ENCODE measurements at regions not wholly inside any gene's neighbourhood (a gene's known extent, or its start where the extent isn't known, plus 50 kb on each side); places are given as distances from the start of the nearest gene placed in this dataset.

- no peaks in the 10 kb centered on the region for H3K36me3 ChIP-seq
- DNase-seq: no peak
- H3K4me1 ChIP-seq: no peaks in the 10 kb centered on the region
- no peak overlapping the region for H3K27ac ChIP-seq (replicated peaks)
- intact Hi-C loops (cut with micrococcal nuclease): no loop called here
- TF ChIP-seq, protein P1, sequence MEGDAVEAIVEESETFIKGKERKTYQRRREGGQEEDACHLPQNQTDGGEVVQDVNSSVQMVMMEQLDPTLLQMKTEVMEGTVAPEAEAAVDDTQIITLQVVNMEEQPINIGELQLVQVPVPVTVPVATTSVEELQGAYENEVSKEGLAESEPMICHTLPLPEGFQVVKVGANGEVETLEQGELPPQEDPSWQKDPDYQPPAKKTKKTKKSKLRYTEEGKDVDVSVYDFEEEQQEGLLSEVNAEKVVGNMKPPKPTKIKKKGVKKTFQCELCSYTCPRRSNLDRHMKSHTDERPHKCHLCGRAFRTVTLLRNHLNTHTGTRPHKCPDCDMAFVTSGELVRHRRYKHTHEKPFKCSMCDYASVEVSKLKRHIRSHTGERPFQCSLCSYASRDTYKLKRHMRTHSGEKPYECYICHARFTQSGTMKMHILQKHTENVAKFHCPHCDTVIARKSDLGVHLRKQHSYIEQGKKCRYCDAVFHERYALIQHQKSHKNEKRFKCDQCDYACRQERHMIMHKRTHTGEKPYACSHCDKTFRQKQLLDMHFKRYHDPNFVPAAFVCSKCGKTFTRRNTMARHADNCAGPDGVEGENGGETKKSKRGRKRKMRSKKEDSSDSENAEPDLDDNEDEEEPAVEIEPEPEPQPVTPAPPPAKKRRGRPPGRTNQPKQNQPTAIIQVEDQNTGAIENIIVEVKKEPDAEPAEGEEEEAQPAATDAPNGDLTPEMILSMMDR (IDR thresholded peaks at IDR 0.05; ENCODE audit: borderline replicate concordance): no peak
- no peaks in the 10 kb centered on the region for H3K27me3 ChIP-seq (ENCODE audit: low read depth)
- H3K9me3 ChIP-seq (replicated peaks): peaks cover 14% of the 10 kb centered on the region
- H3K4me3 ChIP-seq: no peak overlapping the region
These were observed 256.3 kb downstream of the OGFRL1 start for GRCh38 chr6:71544906-71545305.

GRCh38 chr6:71545905-71546304 is 257.3 kb downstream of the OGFRL1 start:
- no peaks in the 10 kb centered on the region for H3K27me3 ChIP-seq (ENCODE audit: low read depth)
- no peaks in the 10 kb centered on the region for H3K4me1 ChIP-seq
- H3K36me3 ChIP-seq: no peaks in the 10 kb centered on the region
- TF ChIP-seq, protein P1 (IDR thresholded peaks at IDR 0.05; ENCODE audit: borderline replicate concordance): no peak
- H3K9me3 ChIP-seq (replicated peaks): peaks cover 14% of the 10 kb centered on the region
- no peak overlapping the region for H3K4me3 ChIP-seq
- intact Hi-C loops (cut with micrococcal nuclease): no loop called here
- no peak overlapping the region for H3K27ac ChIP-seq (replicated peaks)
- no peak for DNase-seq

DNA sequence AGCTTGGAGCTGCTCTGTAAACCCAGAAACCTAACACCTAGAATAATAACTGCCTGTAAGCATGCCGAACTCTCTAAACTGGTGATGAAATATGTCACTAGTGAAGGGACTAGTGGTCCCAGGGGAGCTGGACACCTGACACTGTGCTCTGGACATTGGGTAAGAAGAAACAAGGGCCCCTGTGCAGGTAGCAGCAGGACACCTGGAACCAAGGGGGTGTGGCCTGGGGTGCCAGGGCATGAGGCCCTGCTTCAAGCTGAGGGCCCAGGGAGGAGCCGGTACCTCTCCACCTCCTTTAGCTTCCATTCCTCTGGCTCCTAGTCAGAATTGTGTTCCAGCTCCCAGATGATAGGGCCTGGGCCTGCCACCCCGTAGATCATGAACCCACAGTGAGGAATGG is 263.2 kb downstream of the OGFRL1 start:
- intact Hi-C loops (cut with micrococcal nuclease): no loop called here
- no peak overlapping the region for H3K27ac ChIP-seq (replicated peaks)
- peaks cover 38% of the 10 kb centered on the region for H3K9me3 ChIP-seq (replicated peaks)
- no peak overlapping the region for H3K4me3 ChIP-seq
- H3K36me3 ChIP-seq: no peaks in the 10 kb centered on the region
- no peaks in the 10 kb centered on the region for H3K27me3 ChIP-seq (ENCODE audit: low read depth)
- H3K4me1 ChIP-seq: no peaks in the 10 kb centered on the region
- TF ChIP-seq, protein P1 (IDR thresholded peaks at IDR 0.05; ENCODE audit: borderline replicate concordance): no peak
- no peak for DNase-seq

DNA sequence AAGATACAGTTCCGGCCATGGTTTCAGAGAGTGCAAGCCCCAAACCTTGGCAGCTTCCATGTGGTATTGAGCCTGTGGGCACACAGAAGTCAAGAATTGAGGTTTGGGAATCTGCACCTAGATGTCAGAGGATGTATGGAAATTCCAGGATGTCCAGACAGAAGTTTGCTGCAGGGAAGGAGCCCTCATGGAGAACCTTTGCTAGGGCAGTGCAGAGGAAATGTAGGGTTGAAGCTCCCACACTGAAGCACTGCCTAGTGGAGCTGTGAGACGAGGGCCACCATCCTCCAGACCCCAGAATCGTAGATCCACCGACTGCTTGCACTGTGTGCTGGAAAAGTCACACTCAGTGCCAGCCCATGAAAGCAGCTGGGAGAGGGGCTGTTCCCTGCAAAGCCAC is 267.5 kb downstream of the OGFRL1 start:
- H3K9me3 ChIP-seq (replicated peaks): peaks cover 64% of the 10 kb centered on the region
- TF ChIP-seq, protein P1 (IDR thresholded peaks at IDR 0.05; ENCODE audit: borderline replicate concordance): no peak
- intact Hi-C loops (cut with micrococcal nuclease): no loop called here

GRCh38 chr6:71558974-71559373 is 270.4 kb downstream of the OGFRL1 start:
- H3K36me3 ChIP-seq: no peaks in the 10 kb centered on the region
- H3K27me3 ChIP-seq (ENCODE audit: low read depth): no peaks in the 10 kb centered on the region
- no peak overlapping the region for H3K27ac ChIP-seq (replicated peaks)
- TF ChIP-seq, protein P1 (IDR thresholded peaks at IDR 0.05; ENCODE audit: borderline replicate concordance): no peak
- H3K9me3 ChIP-seq (replicated peaks): peaks cover 51% of the 10 kb centered on the region
- H3K4me1 ChIP-seq: no peaks in the 10 kb centered on the region
- intact Hi-C loops (cut with micrococcal nuclease): no loop called here
- no peak overlapping the region for H3K4me3 ChIP-seq
- no peak for DNase-seq

More for the DNA sequence above, 267.5 kb downstream of the OGFRL1 start:
- no peak overlapping the region for H3K4me3 ChIP-seq
- H3K36me3 ChIP-seq: no peaks in the 10 kb centered on the region
- H3K27ac ChIP-seq (replicated peaks): no peak overlapping the region
- no peaks in the 10 kb centered on the region for H3K27me3 ChIP-seq (ENCODE audit: low read depth)
- no peaks in the 10 kb centered on the region for H3K4me1 ChIP-seq
- no peak for DNase-seq

DNA sequence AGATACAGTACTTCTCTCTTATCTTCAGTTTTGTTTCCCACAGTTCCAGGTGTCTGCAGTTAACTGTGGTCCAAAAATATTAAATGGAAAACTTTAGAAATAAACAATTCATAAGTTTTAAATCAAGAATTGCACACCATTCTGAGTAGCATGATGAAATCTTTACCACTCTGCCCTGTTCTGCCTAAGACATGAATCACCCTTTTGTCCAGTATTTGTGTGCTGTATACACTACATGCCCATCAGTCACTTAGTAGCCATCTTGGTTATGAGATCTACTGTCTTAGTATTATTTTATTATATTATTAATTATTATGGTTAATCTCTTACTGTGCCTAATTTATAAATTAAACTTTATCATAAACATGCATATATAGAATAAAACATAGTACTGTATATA is 279.0 kb downstream of the OGFRL1 start:
- Histone ChIP-seq H3K4me3 (no peak overlapping the region), H3K4me1 (no peaks in the 10 kb centered on the region), H3K27ac (replicated peaks) (no peak overlapping the region), H3K36me3 (no peaks in the 10 kb centered on the region), H3K27me3 (ENCODE audit: low read depth) (no peaks in the 10 kb centered on the region), H3K9me3 (replicated peaks) (peaks cover 19% of the 10 kb centered on the region)
- intact Hi-C loops (cut with micrococcal nuclease): no loop called here
- DNase-seq: no peak
- TF ChIP-seq, protein P1 (IDR thresholded peaks at IDR 0.05; ENCODE audit: borderline replicate concordance): no peak
